Transverse colon (tissue), 4 donors: ENCODE measurements at regions not wholly inside any gene's neighbourhood (a gene's known extent, or its start where the extent isn't known, plus 50 kb on each side); places are given as distances from the start of the nearest gene placed in this dataset.

Source experiments
- DNase-seq: peaks from one replicate; pipeline ENCODE4 v3.0.0-alpha.2; 2019
- H3K27ac ChIP-seq, 4 donors: fragments of 200-600 bp; sonication (generic); 2 replicates each; pipeline ENCODE4 v1.5.1; 2016 to 2018; ENCODE audit warnings: inconsistent platforms in 4 of 4
- H3K27me3 ChIP-seq: fragments of 200-600 bp; sonication (generic); 2 replicates; pipeline ENCODE4 v1.5.1; 2017; ENCODE audit warnings: inconsistent platforms
- H3K36me3 ChIP-seq, 4 donors: fragments of 200-600 bp; sonication (generic); 2 replicates each; pipeline ENCODE4 v1.5.1; 2017 to 2019; ENCODE audit warnings: inconsistent platforms in 4 of 4
- H3K4me1 ChIP-seq, 4 donors: fragments of 200-600 bp; sonication (generic); 2 replicates each; pipeline ENCODE4 v1.5.1; 2017 to 2020; ENCODE audit warnings: inconsistent platforms in 4 of 4
- H3K4me3 ChIP-seq, 4 donors: fragments of 200-600 bp; sonication (generic); 1 replicate in 1 of 4; 2 replicates in 3 of 4; pipeline versions ENCODE4 v1.5.1 to v1.6.1; 2017 to 2019; ENCODE audit warnings: inconsistent platforms in 4 of 4
- H3K9me3 ChIP-seq, 2 donors: fragments of 200-600 bp; sonication (generic); 2 replicates each; pipeline ENCODE4 v1.5.1; 2017 to 2019; ENCODE audit warnings: inconsistent platforms in 2 of 2
- CTCF ChIP-seq, 5 experiments: fragments of 200-600 bp in 3 of 5; fragments of 450-650 bp in 2 of 5; sonication (generic) in 3 of 5; IDR thresholded peaks; 1 replicate in 2 of 5; 2 replicates in 3 of 5; pipeline ENCODE4 v1.5.1; 2016 to 2017; ENCODE audit warnings: antibody characterized with exemption in 5 of 5, inconsistent platforms in 3 of 5, mild to moderate bottlenecking in 2 of 5, moderate library complexity in 1 of 5
- EP300 ChIP-seq: sonication (generic); formaldehyde crosslinking; IDR thresholded peaks from one replicate; pipeline ENCODE4 v1.6.1; 2017; ENCODE audit warnings: antibody characterized with exemption, low read depth
- POLR2A ChIP-seq: fragments of 450-650 bp; IDR thresholded peaks from one replicate; pipeline ENCODE4 v1.6.1; 2016; ENCODE audit warnings: antibody characterized with exemption, mild to moderate bottlenecking, moderate library complexity
- POLR2AphosphoS5 ChIP-seq, 3 donors: sonication (generic); formaldehyde crosslinking; IDR thresholded peaks; one replicate each; pipeline ENCODE4 v1.6.1; 2016; ENCODE audit warnings: antibody characterized with exemption in 3 of 3
- WGBS, 2 donors: methylation state at CpG; one replicate each; pipeline ENCODE4 v1.1.5; 2018; ENCODE audit warnings: low coverage in 1 of 2; 5-methylcytosine and 5-hydroxymethylcytosine counted together
- in situ Hi-C, 4 donors: fragments of 200-750 bp; cut with MboI; loops; one replicate each; pipeline versions ENCODE4 v1.15.0 to v1.15.1; 2017; ENCODE audit warnings: low sequenced_read_pairs in 3 of 4, low pct_ligation_motif_present in 1 of 4, low pct_unique_long_range_greater_than_20kb in 1 of 4
- intact Hi-C: fragments of 100-400 bp; cut with DNase I; formaldehyde crosslinking; loops from one replicate; pipeline ENCODE4 v1.15.1; 2023; ENCODE audit warnings: low total_unique reads

- Histone ChIP-seq H3K4me1 (no peaks in the 10 kb centered on the region), H3K4me3 (no peak overlapping the region), H3K36me3 (no peaks in the 10 kb centered on the region), H3K27me3 (no peaks in the 10 kb centered on the region), H3K27ac (no peak overlapping the region), H3K9me3 (no peaks in the 10 kb centered on the region)
- DNase-seq = no peak
- intact Hi-C loops = no loop called here
- in situ Hi-C loops = loop anchor here in 1 of 4 donors (25.0 kb wide), 1 partner anchor 659 kb away; no protein-coding TSS in a partner anchor
- 93% methylated on average over 1 of the region's 1 CpG; no CpG with 5 or more reads in 1 of the 2 donors for WGBS, 2 donors
- TF ChIP-seq CTCF (IDR thresholded peaks at IDR 0.05) = no peak
- no peak for TF ChIP-seq POLR2A
- TF ChIP-seq POLR2AphosphoS5 (IDR thresholded peaks at IDR 0.05) = no peak
- TF ChIP-seq EP300 = no peak
Measured at GRCh38 chr4:111296466-111296865, 673.6 kb upstream of the PITX2 start.

- in situ Hi-C loops = no loop called here
- Histone ChIP-seq H3K36me3 (no peaks in the 10 kb centered on the region), H3K4me1 (no peaks in the 10 kb centered on the region), H3K9me3 (no peaks in the 10 kb centered on the region), H3K4me3 (no peak overlapping the region), H3K27me3 (no peaks in the 10 kb centered on the region), H3K27ac (no peak overlapping the region)
- no peak for TF ChIP-seq EP300
- no peak for TF ChIP-seq CTCF (IDR thresholded peaks at IDR 0.05)
- TF ChIP-seq POLR2A = no peak
- no peak for TF ChIP-seq POLR2AphosphoS5 (IDR thresholded peaks at IDR 0.05)
- intact Hi-C loops = no loop called here
- no peak for DNase-seq
Measured at GRCh38 chr4:111303806-111304205, 680.9 kb upstream of the PITX2 start.

- DNase-seq = no peak
- Histone ChIP-seq H3K4me1 (no peaks in the 10 kb centered on the region), H3K9me3 (no peaks in the 10 kb centered on the region), H3K4me3 (no peak overlapping the region), H3K27ac (no peak overlapping the region), H3K36me3 (no peaks in the 10 kb centered on the region), H3K27me3 (no peaks in the 10 kb centered on the region)
- in situ Hi-C loops (no loop called here), intact Hi-C loops (no loop called here)
- TF ChIP-seq CTCF (IDR thresholded peaks at IDR 0.05) (no peak), POLR2A (no peak), POLR2AphosphoS5 (IDR thresholded peaks at IDR 0.05) (no peak), EP300 (no peak)
- 83 to 85% methylated on average over 6 of the region's 6 CpGs for WGBS, 2 donors
Measured at GRCh38 chr4:111323496-111323895, 700.6 kb upstream of the PITX2 start.

GRCh38 chr4:111323916-111324315 is 701.0 kb upstream of the PITX2 start:
- no peaks in the 10 kb centered on the region for H3K36me3 ChIP-seq
- WGBS, 2 donors = 76 to 82% methylated on average over 3 of the region's 3 CpGs
- in situ Hi-C loops = no loop called here

More at GRCh38 chr4:111323916-111324315, 701.0 kb upstream of the PITX2 start:
- Histone ChIP-seq H3K9me3 (no peaks in the 10 kb centered on the region), H3K4me1 (no peaks in the 10 kb centered on the region), H3K27me3 (no peaks in the 10 kb centered on the region), H3K4me3 (no peak overlapping the region), H3K27ac (no peak overlapping the region)
- intact Hi-C loops = no loop called here
- no peak for TF ChIP-seq POLR2A
- TF ChIP-seq POLR2AphosphoS5 (IDR thresholded peaks at IDR 0.05) = no peak
- no peak for TF ChIP-seq EP300
- TF ChIP-seq CTCF (IDR thresholded peaks at IDR 0.05) = no peak
- DNase-seq = no peak
